B cell (primary cell): ENCODE measurements at regions not wholly inside any gene's neighbourhood (a gene's known extent, or its start where the extent isn't known, plus 50 kb on each side); places are given as distances from the start of the nearest gene placed in this dataset.

ENCODE experiments used
- ATAC-seq: fragments of 200-7000 bp; cut with Tn5 transposase; one replicate; pipeline ENCODE4 v1.10.0; 2021; ENCODE audit warnings: low read depth, mild to moderate bottlenecking, moderate number of reproducible peaks, moderate library complexity
- CTCF ChIA-PET: fragments of 350-600 bp; sonication (Branson Sonifier 250); formaldehyde crosslinking; loops from one replicate; lab custom pipeline; 2021; ENCODE audit warnings: antibody characterized with exemption, inconsistent platforms; lab: Charles Lee
- POLR2A ChIA-PET: fragments of 350-600 bp; sonication (Branson Sonifier 250); formaldehyde crosslinking; loops from one replicate; lab custom pipeline; 2021; ENCODE audit warnings: antibody characterized with exemption; lab: Charles Lee
- DNase-seq: peaks from one replicate; pipeline ENCODE4 v3.0.0; 2013
- H2AFZ ChIP-seq: 2 replicates; pipeline ENCODE4 v1.6.1; 2012; ENCODE audit warnings: mild to moderate bottlenecking, low read depth, low read length; ENCODE audit not compliant: insufficient read depth, poor library complexity, severe bottlenecking
- H3K27ac ChIP-seq, 2 donors: 1 replicate in 1 of 2; 2 replicates in 1 of 2; pipeline ENCODE4 v1.5.1; 2012 to 2013; ENCODE audit warnings: low read length in 2 of 2, mild to moderate bottlenecking in 2 of 2, moderate library complexity in 1 of 2
- H3K27me3 ChIP-seq, 4 experiments: fragments of 200-600 bp in 1 of 4; sonication (generic) in 1 of 4; replicated peaks in 1 of 4; 1 replicate in 2 of 4; 2 replicates in 2 of 4; pipeline versions ENCODE4 v1.6.1 to v1.7.0; 2013 to 2016; ENCODE audit warnings: low read length in 3 of 4, mild to moderate bottlenecking in 2 of 4, mixed read lengths in 1 of 4, moderate library complexity in 1 of 4; ENCODE audit not compliant: insufficient read depth in 4 of 4, control insufficient read depth in 3 of 4; ENCODE audit errors: control extremely low read depth in 1 of 4
- H3K36me3 ChIP-seq, 2 experiments: replicated peaks in 1 of 2; 1 replicate in 1 of 2; 2 replicates in 1 of 2; pipeline versions ENCODE4 v1.6.1 to v1.7.1; 2013; ENCODE audit warnings: low read length in 1 of 2; ENCODE audit not compliant: insufficient read depth in 2 of 2, control insufficient read depth in 1 of 2; ENCODE audit errors: control extremely low read depth in 1 of 2, extremely low read depth in 1 of 2
- H3K4me1 ChIP-seq, 2 donors: fragments of 200-600 bp in 1 of 2; sonication (generic) in 1 of 2; 1 replicate in 1 of 2; 2 replicates in 1 of 2; pipeline versions ENCODE4 v1.5.1 to v1.6.1; 2013 to 2017; ENCODE audit warnings: low read length in 2 of 2; ENCODE audit not compliant: control insufficient read depth in 2 of 2, insufficient read depth in 2 of 2
- H3K4me2 ChIP-seq: replicated peaks from 2 replicates; pipeline ENCODE3; 2012; ENCODE audit warnings: mild to moderate bottlenecking, low read depth, low read length; ENCODE audit not compliant: poor library complexity, severe bottlenecking
- H3K4me3 ChIP-seq, 5 experiments: fragments of 200-600 bp in 1 of 5; sonication (generic) in 1 of 5; 1 replicate in 3 of 5; 2 replicates in 2 of 5; pipeline versions ENCODE4 v1.5.1 to v1.7.0; 2011 to 2016; ENCODE audit warnings: low read length in 4 of 5, mild to moderate bottlenecking in 4 of 5, low read depth in 2 of 5, control low read depth in 1 of 5, moderate library complexity in 1 of 5; ENCODE audit not compliant: insufficient read depth in 1 of 5; ENCODE audit errors: control extremely low read depth in 1 of 5, extremely low read depth in 1 of 5
- H3K79me2 ChIP-seq: fragments of 200-600 bp; sonication (generic); one replicate; pipeline ENCODE4 v1.6.0; 2016; ENCODE audit warnings: low read length; ENCODE audit not compliant: control insufficient read depth, insufficient read depth
- H3K9ac ChIP-seq: fragments of 200-600 bp; sonication (generic); 2 replicates; pipeline ENCODE4 v1.6.1; 2017; ENCODE audit warnings: mild to moderate bottlenecking, low read length, moderate library complexity
- H3K9me3 ChIP-seq, 3 donors: one replicate each; pipeline versions ENCODE4 v1.6.1 to v1.7.1; 2013; ENCODE audit warnings: low read length in 2 of 3; ENCODE audit not compliant: control insufficient read depth in 2 of 3, insufficient read depth in 1 of 3; ENCODE audit errors: control extremely low read depth in 1 of 3
- H4K20me1 ChIP-seq: 2 replicates; pipeline ENCODE4 v1.6.0; 2012; ENCODE audit warnings: mild to moderate bottlenecking, low read length; ENCODE audit not compliant: insufficient read depth, control insufficient read depth, poor library complexity, severe bottlenecking
- H3K27ac Mint-ChIP-seq: one replicate; pipeline ENCODE4 v1.8.0; 2021; ENCODE audit warnings: mixed read lengths
- H3K27me3 Mint-ChIP-seq: one replicate; pipeline ENCODE4 v1.8.0; 2021; ENCODE audit warnings: mixed read lengths
- H3K4me1 Mint-ChIP-seq: one replicate; pipeline ENCODE4 v1.8.0; 2021; ENCODE audit warnings: mixed read lengths
- H3K4me3 Mint-ChIP-seq: one replicate; pipeline ENCODE4 v1.8.0; 2021; ENCODE audit warnings: mixed read lengths
- H3K9me3 Mint-ChIP-seq: one replicate; pipeline ENCODE4 v1.8.0; 2022; ENCODE audit warnings: mixed read lengths; ENCODE audit not compliant: insufficient read depth
- CTCF ChIP-seq: fragments of 200-600 bp; IDR thresholded peaks from one replicate; pipeline ENCODE4 v1.8.0; 2022; ENCODE audit warnings: antibody characterized with exemption, mild to moderate bottlenecking
- EZH2 ChIP-seq: IDR thresholded peaks from 2 replicates; pipeline ENCODE4 v1.6.1; 2012; ENCODE audit warnings: borderline replicate concordance, low read depth, mild to moderate bottlenecking, moderate library complexity, low read length; ENCODE audit not compliant: insufficient read depth, poor library complexity, severe bottlenecking
- WGBS: methylation state at CpG from one replicate; pipeline ENCODE4 v1.1.5; 2013; ENCODE audit warnings: missing lambda C conversion rate; ENCODE audit not compliant: insufficient coverage; 5-methylcytosine and 5-hydroxymethylcytosine counted together
- intact Hi-C: fragments of 100-400 bp; cut with micrococcal nuclease; formaldehyde crosslinking; loops from one replicate; pipeline ENCODE4 v1.10.0; 2022

GRCh38 chr10:8130973-8131911 is 76.8 kb downstream of the GATA3 start:
- Histone ChIP-seq H3K36me3 (no peaks in the 10 kb centered on the region), H3K79me2 (no peaks in the 10 kb centered on the region), H3K9me3 (no peaks in the 10 kb centered on the region), H3K27me3 (peaks cover 0 to 2% (median 0%) of the 10 kb centered on the region in 4 experiments), H3K27ac (no peak overlapping the region), H3K4me2 (no peak overlapping the region), H4K20me1 (no peaks in the 10 kb centered on the region), H3K4me1 (peaks cover 0 to 5% of the 10 kb centered on the region in 2 donors), H2AFZ (no peak overlapping the region), H3K4me3 (no peak overlapping the region), H3K9ac (no peak overlapping the region)
- ChIA-PET POLR2A (no interaction called here), CTCF (no interaction called here)
- no peaks in the 10 kb centered on the region for H3K9me3 Mint-ChIP-seq
- peaks cover 39% of the 10 kb centered on the region for H3K27me3 Mint-ChIP-seq
- intact Hi-C loops: no loop called here
- no peak for DNase-seq
- no peak for ATAC-seq
- peaks cover 3% of the 10 kb centered on the region for H3K4me1 Mint-ChIP-seq
- TF ChIP-seq EZH2 (no peak), CTCF (no peak)
- H3K4me3 Mint-ChIP-seq: no peak overlapping the region
- H3K27ac Mint-ChIP-seq: no peak overlapping the region
- WGBS: 64% methylated on average over 6 of the region's 8 CpGs

- POLR2A ChIA-PET: no interaction called here
- Histone ChIP-seq H2AFZ (no peak overlapping the region), H3K4me2 (no peak overlapping the region), H3K9me3 (no peaks in the 10 kb centered on the region), H3K27me3 (peaks cover 0 to 2% (median 0%) of the 10 kb centered on the region in 4 experiments), H3K27ac (no peak overlapping the region), H3K4me1 (peaks cover 0 to 5% of the 10 kb centered on the region in 2 donors), H3K79me2 (no peaks in the 10 kb centered on the region), H3K4me3 (no peak overlapping the region), H3K9ac (no peak overlapping the region), H3K36me3 (no peaks in the 10 kb centered on the region), H4K20me1 (no peaks in the 10 kb centered on the region)
- Mint-ChIP-seq H3K4me1 (peaks cover 3% of the 10 kb centered on the region), H3K9me3 (no peaks in the 10 kb centered on the region), H3K27me3 (peaks cover 46% of the 10 kb centered on the region), H3K4me3 (no peak overlapping the region), H3K27ac (no peak overlapping the region)
- CTCF ChIA-PET: no interaction called here
- DNase-seq (no peak), ATAC-seq (no peak)
- WGBS: 21% methylated on average over 6 of the region's 8 CpGs
- intact Hi-C loops: no loop called here
- no peak for TF ChIP-seq CTCF
- TF ChIP-seq EZH2: no peak
Observed at GRCh38 chr10:8133146-8133545, 78.7 kb downstream of the GATA3 start.
